ENCODE measurements at regions not wholly inside any gene's neighbourhood (a gene's known extent, or its start where the extent isn't known, plus 50 kb on each side); places are given as distances from the start of the nearest gene placed in this dataset.

DNA sequence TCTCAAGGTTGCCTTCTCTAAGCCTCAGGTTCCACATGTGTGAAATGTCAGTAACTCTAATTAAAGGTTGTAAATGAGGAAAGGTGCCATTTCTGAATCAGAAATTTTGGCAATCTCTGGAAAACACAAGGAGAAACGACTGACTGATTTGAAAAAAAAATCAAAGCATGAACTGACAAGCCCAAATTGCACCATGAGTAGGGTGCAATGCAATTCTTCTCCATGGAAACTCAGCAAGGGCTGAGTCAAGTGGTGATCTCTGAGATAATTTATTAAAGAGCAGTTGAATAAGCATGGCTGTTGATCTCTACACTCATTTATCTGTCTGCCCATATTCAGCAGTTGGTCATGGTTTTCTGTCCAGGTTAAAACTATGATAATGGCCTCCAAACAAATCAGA lies 201.6 kb upstream of the CMC1 start:
- Histone ChIP-seq H3K4me1 (ENCODE audit: insufficient read depth, low read length) (no peaks in the 10 kb centered on the region), H3K27ac (ENCODE audit: low read depth in 1 of 2, low read length in 2 of 2) (no peak overlapping the region), H3K27me3 (ENCODE audit: control insufficient read depth in 1 of 2, insufficient read depth in 2 of 2, low read length in 2 of 2) (no peaks in the 10 kb centered on the region), H3K4me3 (ENCODE audit: low read length) (no peak overlapping the region), H3K36me3 (ENCODE audit: insufficient read depth, low read length) (no peaks in the 10 kb centered on the region), H3K9me3 (ENCODE audit: control insufficient read depth in 1 of 2, insufficient read depth in 1 of 2, low read length in 2 of 2) (no peaks in the 10 kb centered on the region)
- H3K27ac Mint-ChIP-seq, result no peak overlapping the region
- H3K4me1 Mint-ChIP-seq (ENCODE audit: low read depth), result no peaks in the 10 kb centered on the region
- H3K36me3 Mint-ChIP-seq (ENCODE audit: low read depth), result no peaks in the 10 kb centered on the region
- H3K27me3 Mint-ChIP-seq, result peaks cover 8% of the 10 kb centered on the region
- DNase-seq, result no peak
- no peak overlapping the region for H3K4me3 Mint-ChIP-seq
- intact Hi-C loops (cut with DNase I, micrococcal nuclease), result no loop called here
- TF ChIP-seq, protein P1, sequence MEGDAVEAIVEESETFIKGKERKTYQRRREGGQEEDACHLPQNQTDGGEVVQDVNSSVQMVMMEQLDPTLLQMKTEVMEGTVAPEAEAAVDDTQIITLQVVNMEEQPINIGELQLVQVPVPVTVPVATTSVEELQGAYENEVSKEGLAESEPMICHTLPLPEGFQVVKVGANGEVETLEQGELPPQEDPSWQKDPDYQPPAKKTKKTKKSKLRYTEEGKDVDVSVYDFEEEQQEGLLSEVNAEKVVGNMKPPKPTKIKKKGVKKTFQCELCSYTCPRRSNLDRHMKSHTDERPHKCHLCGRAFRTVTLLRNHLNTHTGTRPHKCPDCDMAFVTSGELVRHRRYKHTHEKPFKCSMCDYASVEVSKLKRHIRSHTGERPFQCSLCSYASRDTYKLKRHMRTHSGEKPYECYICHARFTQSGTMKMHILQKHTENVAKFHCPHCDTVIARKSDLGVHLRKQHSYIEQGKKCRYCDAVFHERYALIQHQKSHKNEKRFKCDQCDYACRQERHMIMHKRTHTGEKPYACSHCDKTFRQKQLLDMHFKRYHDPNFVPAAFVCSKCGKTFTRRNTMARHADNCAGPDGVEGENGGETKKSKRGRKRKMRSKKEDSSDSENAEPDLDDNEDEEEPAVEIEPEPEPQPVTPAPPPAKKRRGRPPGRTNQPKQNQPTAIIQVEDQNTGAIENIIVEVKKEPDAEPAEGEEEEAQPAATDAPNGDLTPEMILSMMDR (IDR thresholded peaks at IDR 0.05), result no peak
- no peak for ATAC-seq (ENCODE audit: poor library complexity)
- POLR2A ChIA-PET, result no interaction called here
- no peaks in the 10 kb centered on the region for H3K9me3 Mint-ChIP-seq
- CTCF ChIA-PET, result no interaction called here

DNA sequence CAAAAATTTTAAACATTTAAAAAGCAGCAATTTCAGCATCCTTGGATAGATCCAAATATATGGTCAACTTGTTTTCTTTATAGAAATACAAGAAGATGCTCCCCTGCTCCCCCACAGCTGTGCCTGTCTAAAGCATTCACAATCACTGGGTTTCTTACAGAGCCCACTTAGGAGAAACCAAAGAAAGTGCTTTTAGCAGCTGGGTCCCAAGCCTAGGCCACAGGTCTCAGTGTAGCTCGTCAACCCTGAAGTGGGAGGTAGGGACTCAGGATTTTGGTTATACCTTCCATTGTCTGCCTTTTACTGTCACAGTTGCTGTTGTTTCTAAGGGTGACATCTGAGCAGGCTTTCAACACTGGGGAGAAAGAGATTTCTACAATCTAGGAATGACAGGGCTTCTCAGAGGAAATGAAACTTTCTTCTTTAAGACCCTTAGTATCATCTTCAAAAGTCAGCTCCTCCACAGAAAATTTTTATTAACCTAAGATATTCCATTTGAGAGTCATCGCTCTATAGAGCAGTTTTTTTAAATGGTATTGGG lies 199.3 kb upstream of the CMC1 start:
- Histone ChIP-seq H3K27me3 (ENCODE audit: control insufficient read depth in 1 of 2, insufficient read depth in 2 of 2, low read length in 2 of 2) (no peaks in the 10 kb centered on the region), H3K4me1 (ENCODE audit: insufficient read depth, low read length) (no peaks in the 10 kb centered on the region), H3K9me3 (ENCODE audit: control insufficient read depth in 1 of 2, insufficient read depth in 1 of 2, low read length in 2 of 2) (no peaks in the 10 kb centered on the region), H3K27ac (ENCODE audit: low read depth in 1 of 2, low read length in 2 of 2) (no peak overlapping the region), H3K36me3 (ENCODE audit: insufficient read depth, low read length) (no peaks in the 10 kb centered on the region), H3K4me3 (ENCODE audit: low read length) (no peak overlapping the region)
- POLR2A ChIA-PET, result no interaction called here
- H3K9me3 Mint-ChIP-seq, result no peaks in the 10 kb centered on the region
- no peaks in the 10 kb centered on the region for H3K4me1 Mint-ChIP-seq (ENCODE audit: low read depth)
- peaks cover 8% of the 10 kb centered on the region for H3K27me3 Mint-ChIP-seq
- H3K4me3 Mint-ChIP-seq, result no peak overlapping the region
- TF ChIP-seq, protein P1 (IDR thresholded peaks at IDR 0.05), result no peak
- intact Hi-C loops (cut with DNase I, micrococcal nuclease), result no loop called here
- H3K27ac Mint-ChIP-seq, result no peak overlapping the region
- ATAC-seq (ENCODE audit: poor library complexity) (no peak), DNase-seq (no peak)
- H3K36me3 Mint-ChIP-seq (ENCODE audit: low read depth), result no peaks in the 10 kb centered on the region
- CTCF ChIA-PET, result interaction anchor here (0.5 kb wide), 1 partner anchor 54 kb away, joined by 3 read pairs; no protein-coding TSS in a partner anchor

DNA sequence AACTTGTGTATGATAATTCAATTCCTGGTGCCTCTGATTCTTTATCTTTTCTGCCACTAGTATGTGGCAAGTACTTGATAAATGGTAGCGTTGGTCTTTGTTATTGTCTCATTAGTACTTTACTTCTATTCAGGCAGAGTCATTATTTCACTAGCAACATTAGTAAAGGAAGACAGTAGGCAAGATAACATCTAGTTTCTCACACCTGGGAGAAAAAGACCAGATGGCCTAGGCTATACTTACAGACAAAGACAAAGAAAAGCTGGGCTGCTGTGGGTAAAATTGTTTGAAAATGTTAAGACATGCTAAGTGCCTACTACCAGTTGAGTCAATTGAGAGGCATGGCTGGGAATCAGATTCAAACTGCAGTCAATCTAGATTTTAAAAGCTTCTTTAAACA lies 198.7 kb upstream of the CMC1 start:
- Mint-ChIP-seq H3K4me3 (no peak overlapping the region), H3K4me1 (ENCODE audit: low read depth) (no peaks in the 10 kb centered on the region), H3K27me3 (peaks cover 8% of the 10 kb centered on the region), H3K36me3 (ENCODE audit: low read depth) (no peaks in the 10 kb centered on the region), H3K9me3 (no peaks in the 10 kb centered on the region), H3K27ac (no peak overlapping the region)
- H3K36me3 ChIP-seq (ENCODE audit: insufficient read depth, low read length), result no peaks in the 10 kb centered on the region
- H3K27me3 ChIP-seq (ENCODE audit: control insufficient read depth in 1 of 2, insufficient read depth in 2 of 2, low read length in 2 of 2), result no peaks in the 10 kb centered on the region
- no peak for ATAC-seq (ENCODE audit: poor library complexity)
- TF ChIP-seq, protein P1 (IDR thresholded peaks at IDR 0.05), result no peak
- intact Hi-C loops (cut with DNase I, micrococcal nuclease), result no loop called here
- no peaks in the 10 kb centered on the region for H3K4me1 ChIP-seq (ENCODE audit: insufficient read depth, low read length)
- ChIA-PET CTCF (no interaction called here), POLR2A (no interaction called here)
- H3K27ac ChIP-seq (ENCODE audit: low read depth in 1 of 2, low read length in 2 of 2), result no peak overlapping the region
- DNase-seq, result no peak
- no peaks in the 10 kb centered on the region for H3K9me3 ChIP-seq (ENCODE audit: control insufficient read depth in 1 of 2, insufficient read depth in 1 of 2, low read length in 2 of 2)
- no peak overlapping the region for H3K4me3 ChIP-seq (ENCODE audit: low read length)
